NCI-H446 (cell line): ENCODE measurements at regions not wholly inside any gene's neighbourhood (a gene's known extent, or its start where the extent isn't known, plus 50 kb on each side); places are given as distances from the start of the nearest gene placed in this dataset.

Source experiments
- DNase-seq, 2 experiments: peaks; one replicate each; lab custom pipeline; 2025; lab: John Stamatoyannopoulos, UW

DNA sequence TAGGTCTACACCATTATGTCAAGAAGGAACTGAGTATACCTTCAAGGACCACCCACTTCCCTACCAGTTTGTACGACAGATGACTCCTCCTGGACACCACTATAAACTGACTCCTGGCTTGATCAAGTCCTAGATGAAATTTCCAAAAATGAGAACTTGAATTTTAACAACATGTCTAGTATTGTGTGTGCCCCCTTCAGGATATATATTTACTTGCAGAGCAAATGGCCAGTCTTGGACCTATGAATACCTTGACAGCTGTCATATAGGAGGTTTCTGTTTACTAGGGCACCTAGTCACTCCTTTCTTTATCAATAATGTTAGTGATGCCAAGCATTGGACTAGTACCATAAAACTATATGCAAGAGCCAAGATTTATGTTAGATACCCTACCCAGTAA is 94.1 kb upstream of the TMEM26 start:
- DNase-seq, result no peak

DNA sequence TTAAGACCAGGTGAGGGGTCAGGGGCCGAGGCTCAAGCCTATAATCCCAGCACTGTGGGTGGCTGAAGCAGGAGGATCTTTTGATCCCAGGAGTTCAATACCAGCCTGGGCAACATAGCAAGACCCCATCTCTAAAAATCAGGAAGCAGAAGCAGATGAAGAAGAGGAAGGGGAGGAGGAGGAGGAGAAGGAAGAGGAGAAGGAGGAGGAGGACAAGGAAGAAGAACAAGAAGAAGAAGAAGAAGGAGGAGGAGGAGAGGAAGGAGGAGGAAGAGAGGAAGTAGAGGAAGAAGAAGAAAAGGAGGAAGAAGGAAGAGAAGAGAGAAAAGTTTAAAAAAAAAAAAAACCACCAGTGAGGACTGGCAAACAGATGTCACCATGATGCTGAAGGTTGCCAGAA is 92.0 kb upstream of the TMEM26 start:
- DNase-seq, result no peak

DNA sequence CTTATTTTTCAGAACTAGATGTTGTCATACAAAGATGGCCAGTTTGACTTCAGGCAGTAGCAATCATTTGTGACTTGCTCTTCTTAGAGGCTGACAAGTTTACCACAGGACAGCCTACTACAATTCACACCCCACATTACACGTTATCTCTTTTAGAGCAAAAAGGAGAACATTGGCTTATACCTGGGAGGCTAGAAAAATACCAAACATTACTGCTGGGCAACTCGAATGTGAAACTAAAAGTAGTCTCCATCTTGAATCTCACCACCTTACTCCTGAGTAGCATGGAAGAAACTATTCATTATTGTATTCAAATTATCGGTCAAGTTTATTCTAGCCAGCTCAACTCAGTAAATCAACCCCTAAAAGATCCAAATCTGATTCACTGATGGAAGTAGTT is 90.7 kb upstream of the TMEM26 start:
- DNase-seq, result no peak

DNA sequence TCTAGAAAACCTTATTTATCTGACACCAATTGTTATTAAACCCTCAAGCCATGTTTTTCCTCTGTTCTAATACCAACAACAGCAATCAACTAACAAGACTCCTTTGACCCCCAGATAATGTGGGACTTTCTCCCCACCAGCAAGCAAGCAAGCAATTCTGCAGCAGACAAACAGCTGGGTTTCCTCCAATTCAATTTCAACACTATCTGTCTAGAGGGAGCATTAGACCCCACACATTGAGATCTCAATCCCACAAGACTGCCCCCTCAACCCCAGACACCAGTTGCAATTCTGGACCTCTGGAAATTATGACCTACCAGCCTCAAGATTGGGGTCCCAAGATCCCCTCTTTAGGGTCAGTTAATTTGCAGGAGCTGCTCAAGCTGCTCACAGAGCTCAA is 89.4 kb upstream of the TMEM26 start:
- DNase-seq, result no peak

DNA sequence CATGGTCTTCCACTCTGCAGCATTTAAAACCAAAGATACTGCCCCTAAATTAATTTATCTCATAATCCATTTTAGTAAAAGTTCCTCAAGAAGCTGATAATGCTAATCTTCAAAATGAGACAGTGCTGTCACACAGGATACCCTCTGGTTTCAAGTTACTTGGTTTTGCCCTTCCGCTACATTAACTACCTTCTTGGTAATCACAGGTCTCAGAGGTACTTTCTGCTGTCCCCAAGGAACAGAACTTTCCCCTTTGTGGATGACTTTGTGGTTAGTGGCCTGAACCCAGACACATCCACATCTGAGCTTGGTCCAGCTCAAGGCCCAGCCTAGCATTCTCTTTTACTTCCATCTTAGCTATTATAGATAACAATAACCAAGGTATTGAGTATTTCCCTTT is 88.8 kb upstream of the TMEM26 start:
- no peak for DNase-seq

DNA sequence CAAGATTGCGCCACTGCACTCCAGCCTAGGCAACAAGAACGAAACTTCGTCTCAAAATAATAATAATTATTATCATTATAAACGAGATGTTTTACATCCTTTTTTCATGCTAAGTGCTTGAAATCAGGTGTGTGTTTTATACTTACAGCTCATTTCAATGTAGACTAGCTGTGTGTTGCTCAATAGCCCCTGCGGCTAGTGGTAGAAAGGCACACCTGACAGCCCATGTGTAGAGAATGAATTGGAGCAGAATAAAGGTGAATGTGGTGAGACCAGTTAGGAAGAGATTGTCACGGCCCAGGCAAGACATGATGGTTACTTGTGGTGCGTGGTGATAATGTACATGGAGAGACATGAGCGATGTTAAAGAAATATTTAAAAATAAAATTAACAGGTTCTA is 86.7 kb upstream of the TMEM26 start:
- no peak for DNase-seq

DNA sequence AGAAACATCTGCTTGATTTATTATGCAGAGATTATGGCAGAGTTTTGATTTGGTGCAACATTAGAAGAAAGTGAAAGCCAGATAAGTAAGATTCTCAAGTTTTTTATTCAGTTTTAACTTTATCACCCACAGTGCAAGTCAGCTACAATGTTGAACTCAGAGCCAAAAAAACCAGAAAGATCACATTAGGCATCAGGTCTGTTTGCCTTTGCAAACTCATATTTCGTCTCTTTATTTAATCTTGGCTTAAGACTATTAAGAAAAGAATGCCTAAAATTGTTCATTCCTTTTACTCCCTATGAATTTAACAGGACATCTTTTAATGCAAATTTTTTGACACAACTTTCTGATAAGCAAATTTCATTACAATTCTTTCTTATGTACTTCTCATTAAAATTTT is 76.0 kb upstream of the TMEM26 start:
- DNase-seq, result no peak

DNA sequence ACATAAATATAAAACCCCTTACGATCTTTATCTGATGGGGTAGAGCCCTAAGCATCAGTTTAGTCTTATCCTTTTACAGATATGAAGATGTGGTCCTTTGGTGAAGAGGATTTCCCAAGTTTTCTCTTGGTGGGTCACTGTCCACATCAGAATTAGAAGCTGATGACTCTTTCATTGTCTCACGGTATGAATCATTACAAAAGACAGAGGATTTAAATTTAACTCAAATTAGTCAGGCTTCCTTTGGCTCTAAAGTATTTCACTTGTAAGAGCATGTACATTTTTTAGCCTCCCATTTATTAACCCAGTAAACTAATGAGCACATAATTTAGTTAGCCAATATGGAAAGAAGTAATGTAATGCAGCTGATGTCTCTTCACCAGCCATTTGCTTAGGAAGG is 49.9 kb upstream of the TMEM26 start:
- DNase-seq, result no peak
